ENCODE measurements at regions not wholly inside any gene's neighbourhood (a gene's known extent, or its start where the extent isn't known, plus 50 kb on each side); places are given as distances from the start of the nearest gene placed in this dataset.

DNA sequence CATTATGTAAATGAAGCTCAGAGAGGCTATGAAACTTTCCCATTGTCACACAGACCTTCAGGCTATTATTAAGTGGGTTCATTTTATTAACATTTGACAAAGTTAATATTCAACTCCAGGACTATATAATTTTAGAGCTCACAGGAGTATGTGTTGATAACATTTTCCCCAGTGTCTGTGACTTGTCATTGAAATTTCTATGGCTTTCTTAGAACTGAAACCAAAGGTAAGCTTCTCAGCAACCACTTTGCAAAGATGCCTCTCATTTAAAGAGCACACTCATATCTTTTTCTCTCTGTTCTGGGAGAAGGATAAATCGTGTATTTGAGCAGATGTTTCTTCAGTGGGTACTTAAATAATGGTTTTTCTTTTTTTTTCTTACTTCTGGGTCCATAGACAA is 61.8 kb upstream of the LHCGR start:
- BruUV-seq (replicated peaks) = no TSS peak
- intact Hi-C loops (cut with micrococcal nuclease; ENCODE audit: unreplicated experiment) = no loop called here
- Histone ChIP-seq H3K27ac (ENCODE audit: low read length) (no peak overlapping the region), H3K27me3 (ENCODE audit: control insufficient read depth, insufficient read depth, low read length) (0 out of 2 replicates have a peak, but pooled peaks cover 2% of the 10 kb centered on the region), H3K4me3 (ENCODE audit: low read depth in 2 of 2, low read length in 2 of 2) (no peak overlapping the region), H3K9me3 (ENCODE audit: control insufficient read depth, insufficient read depth, low read depth, low read length) (no peaks in the 10 kb centered on the region), H3K4me1 (ENCODE audit: control insufficient read depth, insufficient read depth, low read length) (no peaks in the 10 kb centered on the region), H3K36me3 (ENCODE audit: control insufficient read depth, insufficient read depth, low read length) (no peaks in the 10 kb centered on the region)
- ChIA-PET CTCF (no interaction called here), POLR2A (no interaction called here)
- TF ChIP-seq, protein P1, sequence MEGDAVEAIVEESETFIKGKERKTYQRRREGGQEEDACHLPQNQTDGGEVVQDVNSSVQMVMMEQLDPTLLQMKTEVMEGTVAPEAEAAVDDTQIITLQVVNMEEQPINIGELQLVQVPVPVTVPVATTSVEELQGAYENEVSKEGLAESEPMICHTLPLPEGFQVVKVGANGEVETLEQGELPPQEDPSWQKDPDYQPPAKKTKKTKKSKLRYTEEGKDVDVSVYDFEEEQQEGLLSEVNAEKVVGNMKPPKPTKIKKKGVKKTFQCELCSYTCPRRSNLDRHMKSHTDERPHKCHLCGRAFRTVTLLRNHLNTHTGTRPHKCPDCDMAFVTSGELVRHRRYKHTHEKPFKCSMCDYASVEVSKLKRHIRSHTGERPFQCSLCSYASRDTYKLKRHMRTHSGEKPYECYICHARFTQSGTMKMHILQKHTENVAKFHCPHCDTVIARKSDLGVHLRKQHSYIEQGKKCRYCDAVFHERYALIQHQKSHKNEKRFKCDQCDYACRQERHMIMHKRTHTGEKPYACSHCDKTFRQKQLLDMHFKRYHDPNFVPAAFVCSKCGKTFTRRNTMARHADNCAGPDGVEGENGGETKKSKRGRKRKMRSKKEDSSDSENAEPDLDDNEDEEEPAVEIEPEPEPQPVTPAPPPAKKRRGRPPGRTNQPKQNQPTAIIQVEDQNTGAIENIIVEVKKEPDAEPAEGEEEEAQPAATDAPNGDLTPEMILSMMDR (IDR thresholded peaks at IDR 0.05) = no peak
- DNase-seq (ENCODE audit: low read depth, low spot score) (no peak), ATAC-seq (no peak)
- in situ Hi-C loops (cut with HindIII; ENCODE audit: low pct_unique_long_range_greater_than_20kb, low sequenced_read_pairs) = no loop called here

DNA sequence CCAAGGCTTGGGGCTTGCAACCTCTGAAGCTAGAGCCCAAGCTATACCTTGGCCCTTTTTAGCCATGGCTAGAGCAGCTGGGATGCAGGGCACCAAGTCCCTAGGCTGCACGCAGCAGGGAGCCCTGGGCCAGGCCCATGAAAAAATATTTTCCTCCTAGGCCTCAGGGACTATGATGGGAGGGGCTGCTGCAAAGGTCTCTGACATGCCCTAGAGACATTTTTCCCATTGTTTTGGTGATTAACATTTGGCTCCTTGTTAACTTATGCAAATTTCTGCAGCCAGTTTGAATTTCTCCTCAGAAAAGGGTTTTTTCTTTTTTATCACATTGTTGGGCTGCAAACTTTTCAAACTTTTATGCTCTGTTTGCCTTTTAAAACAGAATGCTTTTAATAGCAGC is 56.9 kb upstream of the LHCGR start:
- Histone ChIP-seq H3K4me1 (ENCODE audit: control insufficient read depth, insufficient read depth, low read length) (no peaks in the 10 kb centered on the region), H3K36me3 (ENCODE audit: control insufficient read depth, insufficient read depth, low read length) (no peaks in the 10 kb centered on the region), H3K4me3 (ENCODE audit: low read depth in 2 of 2, low read length in 2 of 2) (no peak overlapping the region), H3K27me3 (ENCODE audit: control insufficient read depth, insufficient read depth, low read length) (no peaks in the 10 kb centered on the region), H3K27ac (ENCODE audit: low read length) (no peak overlapping the region), H3K9me3 (ENCODE audit: control insufficient read depth, insufficient read depth, low read depth, low read length) (no peaks in the 10 kb centered on the region)
- TF ChIP-seq, protein P1 (IDR thresholded peaks at IDR 0.05) = no peak
- no peak for TF ChIP-seq SIN3A (IDR thresholded peaks at IDR 0.05; ENCODE audit: borderline replicate concordance, insufficient read depth, low read depth, low read length)
- no peak for TF ChIP-seq POLR2AphosphoS5 (IDR thresholded peaks at IDR 0.05; ENCODE audit: low read depth, low read length)
- TF ChIP-seq, protein P2, sequence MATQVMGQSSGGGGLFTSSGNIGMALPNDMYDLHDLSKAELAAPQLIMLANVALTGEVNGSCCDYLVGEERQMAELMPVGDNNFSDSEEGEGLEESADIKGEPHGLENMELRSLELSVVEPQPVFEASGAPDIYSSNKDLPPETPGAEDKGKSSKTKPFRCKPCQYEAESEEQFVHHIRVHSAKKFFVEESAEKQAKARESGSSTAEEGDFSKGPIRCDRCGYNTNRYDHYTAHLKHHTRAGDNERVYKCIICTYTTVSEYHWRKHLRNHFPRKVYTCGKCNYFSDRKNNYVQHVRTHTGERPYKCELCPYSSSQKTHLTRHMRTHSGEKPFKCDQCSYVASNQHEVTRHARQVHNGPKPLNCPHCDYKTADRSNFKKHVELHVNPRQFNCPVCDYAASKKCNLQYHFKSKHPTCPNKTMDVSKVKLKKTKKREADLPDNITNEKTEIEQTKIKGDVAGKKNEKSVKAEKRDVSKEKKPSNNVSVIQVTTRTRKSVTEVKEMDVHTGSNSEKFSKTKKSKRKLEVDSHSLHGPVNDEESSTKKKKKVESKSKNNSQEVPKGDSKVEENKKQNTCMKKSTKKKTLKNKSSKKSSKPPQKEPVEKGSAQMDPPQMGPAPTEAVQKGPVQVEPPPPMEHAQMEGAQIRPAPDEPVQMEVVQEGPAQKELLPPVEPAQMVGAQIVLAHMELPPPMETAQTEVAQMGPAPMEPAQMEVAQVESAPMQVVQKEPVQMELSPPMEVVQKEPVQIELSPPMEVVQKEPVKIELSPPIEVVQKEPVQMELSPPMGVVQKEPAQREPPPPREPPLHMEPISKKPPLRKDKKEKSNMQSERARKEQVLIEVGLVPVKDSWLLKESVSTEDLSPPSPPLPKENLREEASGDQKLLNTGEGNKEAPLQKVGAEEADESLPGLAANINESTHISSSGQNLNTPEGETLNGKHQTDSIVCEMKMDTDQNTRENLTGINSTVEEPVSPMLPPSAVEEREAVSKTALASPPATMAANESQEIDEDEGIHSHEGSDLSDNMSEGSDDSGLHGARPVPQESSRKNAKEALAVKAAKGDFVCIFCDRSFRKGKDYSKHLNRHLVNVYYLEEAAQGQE (IDR thresholded peaks at IDR 0.05; ENCODE audit: insufficient read depth in 1 of 2, low read depth in 2 of 2, low read length in 1 of 2) = no peak
- no peak for TF ChIP-seq TCF7L2 (IDR thresholded peaks at IDR 0.05; ENCODE audit: low read depth, low read length)
- in situ Hi-C loops (cut with HindIII; ENCODE audit: low pct_unique_long_range_greater_than_20kb, low sequenced_read_pairs) = no loop called here
- POLR2A ChIA-PET = no interaction called here
- intact Hi-C loops (cut with micrococcal nuclease; ENCODE audit: unreplicated experiment) = no loop called here
- CTCF ChIA-PET = no interaction called here
- DNase-seq (ENCODE audit: low read depth, low spot score) = no peak
- no peak for ATAC-seq
- no TSS peak for BruUV-seq (replicated peaks)

DNA sequence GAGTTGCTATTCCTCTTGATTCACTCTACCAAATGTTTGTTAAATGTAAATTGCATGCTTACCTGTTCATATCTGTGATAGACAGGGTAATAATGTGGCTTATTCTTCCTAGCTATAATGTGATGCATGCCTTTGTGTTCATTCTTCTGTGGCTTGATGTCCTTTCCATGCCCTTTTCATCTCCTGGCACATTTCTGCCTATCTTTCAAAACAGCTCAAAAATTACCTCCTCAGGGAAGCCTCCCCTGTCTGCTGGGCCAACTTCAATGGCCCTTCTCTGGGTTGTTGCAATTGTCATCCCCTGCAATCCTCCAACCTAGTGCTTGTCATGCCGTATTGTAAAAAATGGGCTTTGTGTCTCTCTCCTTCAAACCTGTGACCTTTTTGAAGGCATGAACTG is 52.8 kb upstream of the LHCGR start:
- ChIA-PET POLR2A (no interaction called here), CTCF (no interaction called here)
- no peaks in the 10 kb centered on the region for H3K9me3 ChIP-seq (ENCODE audit: control insufficient read depth, insufficient read depth, low read depth, low read length)
- H3K27me3 ChIP-seq (ENCODE audit: control insufficient read depth, insufficient read depth, low read length) = no peaks in the 10 kb centered on the region
- no TSS peak for BruUV-seq (replicated peaks)
- ATAC-seq (no peak), DNase-seq (ENCODE audit: low read depth, low spot score) (no peak)
- intact Hi-C loops (cut with micrococcal nuclease; ENCODE audit: unreplicated experiment) (no loop called here), in situ Hi-C loops (cut with HindIII; ENCODE audit: low pct_unique_long_range_greater_than_20kb, low sequenced_read_pairs) (no loop called here)
- H3K27ac ChIP-seq (ENCODE audit: low read length) = no peak overlapping the region
- no peaks in the 10 kb centered on the region for H3K4me1 ChIP-seq (ENCODE audit: control insufficient read depth, insufficient read depth, low read length)
- TF ChIP-seq POLR2AphosphoS5 (IDR thresholded peaks at IDR 0.05; ENCODE audit: low read depth, low read length) (no peak), SIN3A (IDR thresholded peaks at IDR 0.05; ENCODE audit: borderline replicate concordance, insufficient read depth, low read depth, low read length) (no peak), TCF7L2 (IDR thresholded peaks at IDR 0.05; ENCODE audit: low read depth, low read length) (no peak)
- TF ChIP-seq, protein P1 (IDR thresholded peaks at IDR 0.05) = no peak
- TF ChIP-seq, protein P2 (IDR thresholded peaks at IDR 0.05; ENCODE audit: insufficient read depth in 1 of 2, low read depth in 2 of 2, low read length in 1 of 2) = no peak
- H3K36me3 ChIP-seq (ENCODE audit: control insufficient read depth, insufficient read depth, low read length) = no peaks in the 10 kb centered on the region
- H3K4me3 ChIP-seq (ENCODE audit: low read depth in 2 of 2, low read length in 2 of 2) = no peak overlapping the region
